Hepatocyte (in vitro differentiated cells): ENCODE measurements at regions not wholly inside any gene's neighbourhood (a gene's known extent, or its start where the extent isn't known, plus 50 kb on each side); places are given as distances from the start of the nearest gene placed in this dataset.

Experiments used
- CTCF ChIP-seq: fragments of 200-600 bp; sonication (generic); IDR thresholded peaks from 2 replicates; pipeline ENCODE4 v1.5.1; 2016; ENCODE audit warnings: antibody characterized with exemption, mild to moderate bottlenecking; ENCODE audit not compliant: poor library complexity
- EZH2 ChIP-seq: fragments of 200-600 bp; sonication (generic); IDR thresholded peaks from 2 replicates; pipeline ENCODE4 v1.6.1; 2016; ENCODE audit warnings: antibody characterized with exemption, mild to moderate bottlenecking, borderline replicate concordance

- TF ChIP-seq EZH2 = no peak
- no peak for TF ChIP-seq CTCF
Observed at GRCh38 chrX:13226214-13226613, 93.6 kb downstream of the ATXN3L start.
